Activated CD4-positive, alpha-beta T cell treated with anti-CD3 and anti-CD28 coated beads, Interleukin-10, Interleukin-2, amounts not matched to agents 100 ng/mL and 50 ng/mL, durations not matched to agents 16 hours and 8 hours (primary cell): ENCODE measurements at regions not wholly inside any gene's neighbourhood (a gene's known extent, or its start where the extent isn't known, plus 50 kb on each side); places are given as distances from the start of the nearest gene placed in this dataset.

ENCODE experiments used
- DNase-seq: peaks from one replicate; pipeline ENCODE4 v3.0.0-alpha.2; 2020

DNA sequence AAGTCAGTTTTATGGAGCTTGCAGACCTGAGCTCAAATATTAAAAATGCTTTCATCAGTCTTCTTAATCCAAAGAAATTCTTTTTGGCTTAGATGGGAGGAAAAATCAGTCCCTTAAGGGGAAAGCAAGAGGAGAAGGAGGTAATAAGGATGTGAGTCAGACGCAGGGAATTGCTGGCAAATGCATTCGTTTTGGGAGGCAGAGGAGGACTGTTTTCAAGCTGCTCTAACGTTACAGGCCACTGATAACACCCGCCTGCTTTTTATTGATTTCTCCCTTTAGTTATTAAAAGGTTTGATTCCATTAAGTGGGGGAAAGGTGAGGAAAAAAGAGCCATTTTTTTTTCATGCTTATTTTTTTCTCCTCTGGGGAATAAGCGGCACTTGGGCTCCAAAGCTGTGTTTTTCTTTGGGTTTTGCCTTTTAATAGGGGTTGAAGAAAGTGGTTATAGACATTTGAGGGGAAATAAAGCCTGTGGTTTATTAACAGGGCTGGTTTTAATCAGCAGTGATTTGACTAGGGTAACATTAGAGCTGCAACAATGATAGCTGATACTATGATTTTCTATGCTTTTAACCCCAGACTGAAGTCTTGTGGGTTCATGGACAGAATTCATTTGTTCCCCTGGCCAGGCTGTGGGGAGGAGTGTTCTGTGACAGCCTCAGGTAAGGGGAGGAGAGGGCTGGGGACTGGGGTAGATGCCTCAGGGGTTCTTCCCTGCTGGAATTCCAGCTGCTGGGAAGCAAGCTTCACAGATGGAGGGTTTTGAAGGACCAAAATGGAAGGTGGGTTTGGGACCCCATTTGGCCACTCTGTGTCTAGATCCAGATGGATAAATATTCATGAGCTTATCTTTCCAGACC lies 225.2 kb downstream of the GAS1 start:
- no peak for DNase-seq

DNA sequence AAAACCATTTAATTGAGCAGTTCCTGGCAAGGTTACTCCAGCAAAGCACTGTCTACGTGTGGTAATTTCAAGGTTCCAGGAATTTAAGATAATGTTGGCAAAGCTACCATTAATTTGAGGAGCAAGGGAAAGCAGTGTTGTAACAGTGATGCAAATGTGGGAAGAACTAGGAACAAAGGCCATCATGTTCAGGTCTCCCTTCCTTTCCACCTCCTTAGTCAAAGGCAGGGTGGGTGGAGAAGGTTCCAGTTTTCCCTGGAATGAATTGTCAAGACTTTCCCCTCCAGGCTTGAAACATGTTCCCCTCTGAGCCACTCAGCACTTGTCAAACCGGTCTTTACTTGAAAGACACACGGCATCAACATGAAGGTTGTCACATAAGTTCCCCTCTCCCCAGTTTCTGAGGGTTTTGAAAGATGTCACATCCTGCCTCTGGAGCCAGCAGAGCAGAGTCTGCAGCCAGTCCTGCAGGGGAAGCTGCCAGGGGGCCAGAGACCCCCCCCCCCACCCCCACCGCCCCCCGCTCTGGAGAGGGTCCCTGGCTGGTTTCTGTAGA lies 226.0 kb downstream of the GAS1 start:
- DNase-seq = no peak

DNA sequence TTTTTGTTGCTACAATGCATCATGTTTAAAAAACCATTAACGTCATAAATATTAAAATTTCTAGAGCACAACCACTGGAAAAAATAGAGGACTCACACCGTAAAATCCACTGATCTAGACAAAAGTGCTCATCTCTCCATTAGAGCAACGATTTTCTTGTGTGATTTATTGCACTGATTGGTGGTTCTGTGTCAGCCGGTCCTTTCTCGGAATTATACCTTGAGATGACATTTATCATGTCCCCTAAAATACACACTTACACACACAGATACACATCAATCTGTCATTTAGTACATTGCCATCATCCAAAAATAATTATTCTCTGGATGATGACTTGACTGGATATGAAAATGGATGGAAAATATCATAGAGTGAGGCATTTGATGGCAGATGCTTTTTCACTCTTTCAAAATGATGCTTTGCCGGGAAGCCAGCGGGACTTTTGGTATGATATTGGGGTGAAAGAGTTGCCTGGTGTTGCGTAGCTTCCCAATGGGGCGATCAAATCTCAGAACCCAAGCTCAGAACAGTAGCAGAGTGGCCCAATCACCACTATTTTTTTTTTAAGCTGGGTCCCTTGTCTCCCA lies 226.6 kb downstream of the GAS1 start:
- DNase-seq = no peak

DNA sequence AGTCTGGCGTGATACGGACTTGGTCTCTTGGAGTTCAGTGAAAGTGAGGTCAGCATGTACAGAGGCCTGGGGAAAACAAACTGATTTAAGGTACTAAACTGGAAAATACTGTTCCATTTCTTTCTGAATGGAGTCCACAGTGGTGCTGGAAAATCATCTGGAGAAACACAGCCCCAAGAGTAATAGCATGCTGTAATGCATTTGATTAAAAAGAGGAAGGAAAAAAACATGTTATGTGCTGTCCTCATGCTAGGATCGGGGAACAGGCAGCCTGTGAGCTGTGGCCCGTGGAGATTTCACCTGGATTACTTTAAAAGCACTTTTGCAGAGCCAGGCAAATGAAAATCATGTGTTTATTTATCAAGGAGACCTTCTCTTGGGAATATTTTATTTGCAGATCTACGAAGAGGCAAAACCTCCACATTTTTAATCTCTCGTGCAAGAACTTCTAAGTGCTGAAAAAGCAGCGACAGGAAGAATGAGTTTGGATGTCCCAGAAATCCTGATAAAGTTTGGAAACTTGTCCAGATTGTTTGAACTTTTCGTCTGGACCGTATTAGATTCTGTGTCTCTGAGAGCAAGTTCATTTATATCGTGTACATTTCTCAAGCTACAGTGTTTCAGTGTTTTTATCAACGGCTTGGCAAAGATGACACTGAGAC lies 228.8 kb downstream of the GAS1 start:
- no peak for DNase-seq

DNA sequence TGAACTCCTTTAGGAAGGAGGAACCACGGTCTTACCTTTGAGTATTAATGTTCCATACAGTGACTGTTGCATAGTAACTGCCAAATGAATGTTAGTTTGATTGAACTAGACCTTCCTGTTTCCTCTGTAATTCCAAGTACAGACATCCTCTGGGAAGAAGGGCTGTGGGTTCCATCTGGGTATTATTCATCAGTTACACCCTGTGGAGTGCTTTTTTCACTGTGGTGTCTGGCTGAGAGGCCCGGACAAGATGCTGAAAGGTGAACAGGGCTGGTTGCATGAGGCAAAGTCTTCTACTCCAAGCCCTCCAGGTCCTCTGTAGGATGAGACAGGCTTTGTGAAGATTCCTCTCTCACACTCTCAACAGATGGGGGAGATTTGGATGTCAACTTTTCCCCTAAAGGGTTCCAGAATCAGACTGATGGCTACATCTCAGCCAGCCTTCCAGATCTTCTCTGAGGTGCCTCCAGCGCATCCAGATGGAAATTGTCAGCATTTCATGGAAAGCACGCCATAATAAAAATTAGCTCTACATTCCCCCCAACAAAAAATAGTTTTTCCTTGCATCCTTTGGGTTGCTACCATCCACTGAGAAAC lies 230.9 kb downstream of the GAS1 start:
- no peak for DNase-seq

- DNase-seq = no peak
Measured at GRCh38 chr9:86714999-86715398, 232.3 kb downstream of the GAS1 start.

- DNase-seq = no peak
Measured at GRCh38 chr9:86713970-86714369, 233.3 kb downstream of the GAS1 start.

- DNase-seq = no peak
Measured at GRCh38 chr9:86713470-86713869, 233.8 kb downstream of the GAS1 start.

- DNase-seq = no peak
Measured at GRCh38 chr9:86708918-86709835, 238.1 kb downstream of the GAS1 start.

GRCh38 chr9:86707932-86708510 lies 239.3 kb downstream of the GAS1 start:
- DNase-seq = no peak

GRCh38 chr9:86706391-86706790 lies 240.9 kb downstream of the GAS1 start:
- DNase-seq = no peak

DNA sequence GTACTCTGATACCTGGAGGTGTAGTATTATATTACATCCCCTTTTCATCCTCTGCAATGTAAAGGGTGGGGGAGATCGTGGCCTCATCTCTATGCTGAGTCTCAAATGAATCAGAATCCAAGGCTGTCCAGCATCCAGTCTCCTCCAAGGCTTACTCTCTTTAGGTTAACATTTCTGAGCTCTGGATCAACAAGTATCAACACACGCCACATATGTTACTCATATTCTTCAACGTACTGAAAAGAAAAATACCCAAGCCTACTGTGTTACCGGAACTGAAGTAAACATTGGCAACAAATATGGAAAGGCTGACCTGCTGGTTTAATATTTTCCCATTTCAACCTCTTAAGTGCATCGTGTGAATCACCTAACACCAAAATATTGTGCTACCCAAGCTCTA lies 241.8 kb downstream of the GAS1 start:
- no peak for DNase-seq

DNA sequence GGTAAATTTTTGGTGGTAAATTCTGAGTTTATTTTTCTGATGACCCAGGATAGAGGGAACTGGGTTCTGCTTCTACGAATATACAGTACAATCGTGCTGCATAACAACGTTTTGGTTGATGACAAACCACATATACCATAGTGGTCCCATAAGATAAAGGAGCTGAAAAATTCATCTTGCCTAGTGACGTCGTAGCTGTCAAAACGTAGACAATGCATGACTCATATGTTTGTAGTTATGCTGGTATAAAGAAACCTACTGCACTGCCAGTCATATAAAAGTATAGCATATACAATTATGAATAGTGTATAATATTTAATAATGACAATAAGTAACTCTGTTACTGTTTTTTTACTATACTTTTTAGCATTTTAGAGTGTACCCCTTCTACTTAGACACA lies 244.0 kb downstream of the GAS1 start:
- no peak for DNase-seq

DNA sequence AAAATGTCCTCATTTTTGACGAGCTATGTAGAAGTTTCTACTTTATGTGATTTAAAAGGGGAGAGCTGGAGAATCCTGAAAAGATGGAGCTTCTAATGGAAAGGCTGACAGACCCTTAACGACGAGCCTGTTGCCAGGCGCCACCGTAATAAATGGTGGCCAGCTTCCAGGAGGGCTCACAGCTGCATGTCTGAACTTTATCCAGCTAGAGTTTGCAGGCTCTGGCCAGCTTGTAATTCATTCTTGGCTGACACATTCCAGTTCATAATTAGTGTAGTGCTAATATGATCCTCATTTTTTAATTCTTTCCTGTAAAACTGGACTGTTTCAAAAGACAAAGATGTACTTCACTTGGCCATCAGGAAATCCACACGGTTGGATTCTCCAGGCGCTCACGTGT lies 246.7 kb downstream of the GAS1 start:
- no peak for DNase-seq

GRCh38 chr9:86697999-86698398 lies 249.3 kb downstream of the GAS1 start:
- DNase-seq = no peak

GRCh38 chr9:86697213-86697612 lies 250.1 kb downstream of the GAS1 start:
- DNase-seq = no peak

- no peak for DNase-seq
Measured at GRCh38 chr9:86695910-86696424, 251.3 kb downstream of the GAS1 start.

DNA sequence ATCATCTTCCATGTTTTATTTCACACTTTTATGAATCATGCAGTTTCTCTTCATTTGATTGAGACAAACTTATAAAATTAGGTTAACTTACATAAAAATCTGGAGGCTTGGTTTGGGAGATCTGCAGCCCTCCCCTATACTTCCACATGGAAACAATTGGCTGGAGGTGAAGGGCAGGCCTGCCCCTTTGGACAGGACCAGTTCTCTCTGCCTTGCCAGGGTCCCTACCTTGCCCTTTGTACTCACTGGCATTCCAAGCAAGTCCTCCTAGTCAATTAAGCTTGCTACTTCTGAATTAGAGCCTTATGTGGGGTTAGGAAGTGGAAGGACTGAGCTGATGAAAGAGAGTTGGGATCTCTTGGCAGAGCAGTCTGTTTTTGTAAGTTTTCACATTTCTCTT lies 257.3 kb downstream of the GAS1 start:
- DNase-seq = no peak

GRCh38 chr9:86687788-86688187 lies 259.5 kb downstream of the GAS1 start:
- no peak for DNase-seq

GRCh38 chr9:86685556-86685955 lies 261.8 kb downstream of the GAS1 start:
- DNase-seq = no peak

DNA sequence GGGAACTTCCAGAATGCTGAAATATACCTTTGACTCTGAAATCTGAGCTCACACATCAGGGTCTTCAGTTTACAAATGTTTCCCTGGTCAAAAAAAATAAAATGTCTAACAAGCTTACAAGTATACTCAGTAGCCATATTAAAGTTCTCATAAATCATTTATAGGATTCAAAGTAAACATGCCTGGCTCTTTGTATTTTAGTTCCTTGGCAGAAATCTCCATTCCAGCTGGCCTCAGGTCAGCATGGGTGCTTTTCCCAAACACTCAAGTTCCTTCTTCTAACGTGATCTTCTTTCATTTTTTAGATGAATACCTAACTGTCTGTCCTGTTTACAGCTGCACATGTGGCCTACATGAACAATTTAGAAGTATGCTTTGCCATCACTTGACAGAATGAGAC lies 263.2 kb downstream of the GAS1 start:
- no peak for DNase-seq

GRCh38 chr9:86682240-86682639 lies 265.1 kb downstream of the GAS1 start:
- no peak for DNase-seq
